GM12873 (cell line): ENCODE measurements at regions not wholly inside any gene's neighbourhood (a gene's known extent, or its start where the extent isn't known, plus 50 kb on each side); places are given as distances from the start of the nearest gene placed in this dataset.

Experiments
- CTCF ChIP-seq: IDR thresholded peaks from 2 replicates; pipeline ENCODE4 v1.5.1; 2012; ENCODE audit warnings: low read depth, mild to moderate bottlenecking, moderate library complexity, low read length, control low read depth; ENCODE audit not compliant: insufficient read depth; ENCODE audit errors: missing control alignments

- TF ChIP-seq CTCF: no peak
Measured at GRCh38 chr5:108634010-108634616, 113.6 kb upstream of the FER start.

- no peak for TF ChIP-seq CTCF
Measured at GRCh38 chr5:108629779-108630528, 117.7 kb upstream of the FER start.

GRCh38 chr5:108625654-108626053, 122.0 kb upstream of the FER start:
- TF ChIP-seq CTCF: no peak

- no peak for TF ChIP-seq CTCF
Measured at GRCh38 chr5:108623826-108624225, 123.9 kb upstream of the FER start.

- TF ChIP-seq CTCF: no peak
Measured at GRCh38 chr5:108620516-108620915, 127.2 kb upstream of the FER start.

- TF ChIP-seq CTCF: no peak
Measured at GRCh38 chr5:108619815-108620214, 127.9 kb upstream of the FER start.

- TF ChIP-seq CTCF: no peak
Measured at GRCh38 chr5:108617467-108618435, 129.9 kb upstream of the FER start.
